ENCODE measurements at regions not wholly inside any gene's neighbourhood (a gene's known extent, or its start where the extent isn't known, plus 50 kb on each side); places are given as distances from the start of the nearest gene placed in this dataset.

DNA sequence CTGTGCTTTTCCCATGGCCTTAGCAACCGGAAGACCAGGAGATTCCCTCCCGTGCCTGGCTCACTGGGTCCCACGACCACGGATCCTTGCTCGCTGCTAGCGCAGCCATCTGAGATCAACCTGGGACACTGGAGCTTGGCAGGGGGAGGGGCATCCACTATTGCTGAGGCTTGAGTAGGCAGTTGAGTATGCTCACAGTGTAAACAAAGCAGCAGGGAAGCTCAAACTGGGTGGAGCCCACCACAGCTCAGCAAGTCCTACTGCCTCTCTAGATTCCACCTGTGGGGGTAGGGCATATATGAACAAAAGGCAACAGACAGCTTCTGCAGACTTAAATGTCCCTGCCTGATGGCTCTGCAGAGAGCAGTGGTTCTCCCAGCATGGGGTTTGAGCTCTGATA lies 697.0 kb downstream of the SORCS1 start:
- DNase-seq (no peak), ATAC-seq (no peak)

- ATAC-seq (no peak), DNase-seq (no peak)
Measured at GRCh38 chr10:106457522-106457921, 707.0 kb downstream of the SORCS1 start.

GRCh38 chr10:106454233-106454632 lies 710.3 kb downstream of the SORCS1 start:
- no peak for DNase-seq
- no peak for ATAC-seq

GRCh38 chr10:106450966-106451365 lies 713.5 kb downstream of the SORCS1 start:
- ATAC-seq (no peak), DNase-seq (no peak)

- DNase-seq, result no peak
- ATAC-seq, result no peak
Measured at GRCh38 chr10:106446920-106447319, 717.6 kb downstream of the SORCS1 start.

- DNase-seq, result no peak
- ATAC-seq, result no peak
Measured at GRCh38 chr10:106442223-106442622, 722.3 kb downstream of the SORCS1 start.

DNA sequence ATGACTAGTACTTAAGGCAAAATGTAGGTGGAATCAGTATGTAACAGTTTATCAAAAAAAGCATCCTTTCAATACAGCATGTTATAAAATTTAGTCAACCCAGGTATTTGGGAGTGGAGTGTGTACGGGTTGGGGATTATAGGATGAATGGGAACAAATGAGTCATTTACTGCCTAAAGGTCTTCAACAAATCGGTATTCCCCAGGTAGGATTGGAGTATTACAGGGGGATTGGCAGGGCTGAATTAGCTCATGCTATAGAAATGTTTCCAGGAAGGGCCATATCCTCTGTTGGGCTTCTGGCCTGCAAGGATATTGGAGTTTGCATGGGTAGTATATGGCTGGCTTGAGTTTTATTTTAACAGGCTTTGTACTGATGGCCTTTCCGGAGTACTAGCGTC lies 723.7 kb downstream of the SORCS1 start:
- ATAC-seq, result no peak
- DNase-seq, result no peak

DNA sequence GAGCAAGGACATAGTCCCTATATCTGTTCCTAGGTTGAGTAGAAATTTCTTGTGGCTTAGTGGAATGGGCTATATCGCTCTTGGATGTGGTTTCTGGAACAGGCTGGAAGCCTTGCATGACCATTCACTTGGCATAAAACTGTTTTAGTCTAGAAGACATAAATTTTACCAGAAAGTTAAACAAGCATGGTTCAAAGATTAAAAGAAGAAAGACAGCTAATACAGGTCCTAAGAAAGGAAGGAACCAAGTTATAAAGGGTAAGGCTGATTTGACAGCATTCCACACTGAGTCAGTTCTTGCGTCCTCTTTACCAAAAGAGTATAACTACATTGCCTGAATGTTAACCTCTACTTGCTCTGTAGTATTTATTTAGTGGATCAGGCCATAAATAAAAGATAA lies 724.2 kb downstream of the SORCS1 start:
- DNase-seq (no peak), ATAC-seq (no peak)

GRCh38 chr10:106439366-106439765 lies 725.1 kb downstream of the SORCS1 start:
- DNase-seq (no peak), ATAC-seq (no peak)

DNA sequence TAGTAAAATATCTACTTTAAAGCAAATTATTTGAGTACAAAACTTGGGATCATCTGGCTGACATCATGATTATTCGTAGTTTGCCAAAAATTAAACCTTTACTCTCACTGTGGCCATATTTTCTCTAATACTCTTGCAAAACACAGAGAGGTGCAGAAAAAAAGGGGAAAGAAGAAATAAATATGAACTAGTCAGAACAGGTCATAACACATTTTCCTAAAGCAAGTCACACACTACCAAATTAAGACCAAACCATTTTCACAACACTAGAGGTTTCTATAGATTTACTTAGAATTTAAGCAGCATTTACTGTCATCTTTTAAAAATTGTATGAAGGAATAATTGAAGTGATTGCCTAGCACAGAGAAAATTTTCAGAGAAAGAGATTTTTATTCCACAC lies 726.1 kb downstream of the SORCS1 start:
- no peak for ATAC-seq
- DNase-seq, result no peak

DNA sequence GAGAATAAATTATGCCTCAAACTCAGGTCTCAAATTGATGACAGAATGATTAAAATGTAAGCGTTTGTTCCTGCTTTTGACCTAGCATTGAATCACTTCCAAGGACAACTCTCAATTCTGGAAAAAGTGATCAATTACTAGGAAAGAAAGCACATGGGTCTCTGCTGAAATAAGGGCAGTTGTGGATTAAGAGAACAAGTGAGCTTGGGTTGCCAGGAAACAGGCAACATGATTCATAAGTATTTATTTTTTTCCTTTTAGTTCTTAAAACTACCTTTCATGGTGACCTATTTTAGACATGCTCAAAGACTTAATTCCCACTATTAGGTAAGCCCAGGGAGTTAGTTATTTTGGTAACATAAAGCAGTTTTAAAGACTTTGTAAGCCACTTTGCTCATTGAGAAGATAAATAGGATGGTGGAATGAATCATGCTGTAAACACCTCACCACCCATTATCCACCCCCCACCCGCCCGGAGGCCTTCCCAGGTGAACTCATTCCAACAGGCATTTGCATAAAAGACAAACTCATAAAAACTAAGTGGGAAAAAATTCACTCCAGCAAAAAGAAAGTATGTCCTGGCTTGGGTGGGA lies 728.3 kb downstream of the SORCS1 start:
- no peak for DNase-seq

GRCh38 chr10:106435081-106435480 lies 729.4 kb downstream of the SORCS1 start:
- ATAC-seq, result no peak
- DNase-seq, result no peak

More for the DNA sequence above, 728.3 kb downstream of the SORCS1 start:
- no peak for ATAC-seq

DNA sequence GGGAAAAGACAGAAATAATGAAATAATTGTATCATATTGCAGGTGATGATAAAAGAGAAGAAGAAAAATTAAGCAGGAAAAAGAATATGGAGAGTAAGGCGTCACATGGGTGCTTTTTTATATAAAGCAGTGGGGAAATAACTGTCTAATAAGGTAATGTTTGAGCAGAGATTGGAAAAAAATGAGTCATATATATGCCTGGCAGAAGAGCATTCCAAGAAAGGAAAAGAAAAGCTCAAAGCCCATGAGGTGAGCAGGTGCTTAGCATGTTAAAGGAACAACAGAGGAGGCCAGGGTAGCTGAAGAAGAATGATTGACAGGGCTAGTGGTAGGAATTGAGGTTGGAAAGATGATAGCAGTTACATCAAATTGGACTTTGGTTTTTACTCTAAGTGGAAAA lies 739.5 kb downstream of the SORCS1 start:
- no peak for DNase-seq
- no peak for ATAC-seq

GRCh38 chr10:106424054-106424453 lies 740.5 kb downstream of the SORCS1 start:
- ATAC-seq (no peak), DNase-seq (no peak)

GRCh38 chr10:106410331-106410730 lies 754.2 kb downstream of the SORCS1 start:
- DNase-seq, result no peak
- no peak for ATAC-seq

DNA sequence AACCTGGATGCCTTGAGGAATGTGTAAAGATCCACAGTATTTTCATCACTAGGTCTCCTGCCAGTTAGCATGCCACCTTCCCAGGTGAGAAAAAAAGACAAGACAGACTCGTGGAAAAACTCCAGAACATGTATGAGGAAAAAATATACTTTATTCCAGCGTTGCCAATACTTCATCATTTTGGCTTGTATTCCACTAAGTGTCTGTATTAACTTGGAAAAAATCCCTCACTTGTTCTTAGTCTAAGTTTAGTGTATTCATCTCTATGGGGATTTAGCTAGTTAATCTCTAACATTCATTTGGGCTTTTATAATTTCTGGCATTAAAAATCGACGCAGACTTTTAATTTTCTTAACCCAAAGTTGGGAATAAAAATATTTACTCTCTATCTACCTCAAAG lies 759.4 kb downstream of the SORCS1 start:
- DNase-seq, result no peak
- ATAC-seq, result no peak

- no peak for ATAC-seq
- DNase-seq, result no peak
Measured at GRCh38 chr10:106402458-106402857, 762.0 kb downstream of the SORCS1 start.

DNA sequence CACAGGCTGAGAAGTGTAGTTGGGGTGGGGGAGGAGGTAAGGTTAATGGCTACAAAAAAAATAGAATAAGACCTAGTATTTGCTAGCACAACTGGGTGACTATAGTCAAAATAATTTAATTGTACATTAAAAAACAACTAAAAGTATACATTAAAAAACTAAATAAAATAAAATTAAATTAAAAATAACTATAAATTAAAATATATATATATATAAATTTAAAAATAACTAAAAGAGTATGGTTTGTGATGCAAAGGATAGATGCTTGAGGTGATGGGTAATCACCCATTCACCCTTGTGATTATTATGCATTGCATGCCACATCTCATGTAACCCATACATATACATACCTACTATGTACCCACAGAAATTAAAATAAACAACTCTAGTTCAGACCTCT lies 762.5 kb downstream of the SORCS1 start:
- ATAC-seq, result no peak

GRCh38 chr10:106401161-106401560 lies 763.3 kb downstream of the SORCS1 start:
- ATAC-seq (no peak), DNase-seq (no peak)

More for the DNA sequence above, 762.5 kb downstream of the SORCS1 start:
- DNase-seq, result no peak

DNA sequence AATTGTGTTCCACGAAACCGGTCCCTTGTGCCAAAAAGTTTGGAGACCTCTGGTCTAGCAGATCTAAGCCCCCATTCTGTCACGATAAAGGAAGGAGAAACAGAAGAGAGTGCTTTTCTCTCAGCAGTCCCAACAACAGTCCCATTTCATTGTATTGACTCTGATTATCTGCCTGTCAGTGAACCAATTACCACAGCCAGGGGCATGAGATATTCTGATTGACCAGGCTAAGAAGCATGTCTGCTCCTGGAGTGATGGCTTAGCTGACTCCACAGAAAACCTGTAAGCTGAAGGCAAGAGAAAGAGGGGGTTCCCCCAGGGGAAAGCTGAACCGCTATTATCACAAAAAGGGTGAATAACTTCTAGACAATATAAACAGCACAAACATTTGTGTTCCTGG lies 765.4 kb downstream of the SORCS1 start:
- no peak for ATAC-seq

GRCh38 chr10:106396192-106396591 lies 768.3 kb downstream of the SORCS1 start:
- DNase-seq (no peak), ATAC-seq (no peak)

More for the DNA sequence above, 765.4 kb downstream of the SORCS1 start:
- DNase-seq, result no peak

- ATAC-seq (no peak), DNase-seq (no peak)
Measured at GRCh38 chr10:106395041-106395749, 769.3 kb downstream of the SORCS1 start.

DNA sequence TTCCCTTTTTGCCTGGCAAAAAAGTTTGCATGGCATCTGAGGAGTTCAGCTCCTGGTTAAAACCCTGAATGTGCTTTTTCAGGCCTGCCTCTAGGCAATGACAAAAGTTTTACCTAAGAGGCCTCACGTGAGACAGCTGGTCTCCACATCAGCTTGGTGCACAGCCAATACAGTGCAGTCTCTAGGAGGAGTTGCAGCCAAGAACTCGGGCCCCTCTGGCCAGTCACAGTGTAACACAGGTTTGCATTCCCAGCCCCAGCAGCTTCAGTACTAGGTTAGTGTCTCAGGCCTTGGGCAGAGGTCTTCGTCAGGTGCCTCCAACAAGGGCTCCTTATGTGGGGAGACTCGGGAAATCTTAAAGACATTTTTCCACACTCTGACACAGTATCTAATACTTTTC lies 771.7 kb downstream of the SORCS1 start:
- DNase-seq, result no peak
- no peak for ATAC-seq

GRCh38 chr10:106387063-106387462 lies 777.4 kb downstream of the SORCS1 start:
- ATAC-seq, result no peak
- DNase-seq, result no peak

Measured in stimulated activated naive CD8-positive, alpha-beta T cell treated with anti-CD3 and anti-CD28 coated beads, Interleukin-15, Interleukin-2, amounts not matched to agents 100 U/mL and 50 U/mL, for 24 hours (primary cell).